ENCODE measurements at regions not wholly inside any gene's neighbourhood (a gene's known extent, or its start where the extent isn't known, plus 50 kb on each side); places are given as distances from the start of the nearest gene placed in this dataset.
"Not testable (repeated sequence)": the region's sequence is repeated elsewhere in the genome, so short reads cannot be mapped to it uniquely, and the experiment has no call there.

- DNase-seq (ENCODE audit: low read depth in 2 of 2) = no peak
Observed at GRCh38 chr13:66154354-66154753, 1075.8 kb downstream of the PCDH9 start.

GRCh38 chr13:66152596-66152995 lies 1077.5 kb downstream of the PCDH9 start:
- DNase-seq (ENCODE audit: low read depth in 2 of 2) = no peak

GRCh38 chr13:66144357-66144756 lies 1085.8 kb downstream of the PCDH9 start:
- not testable (repeated sequence) for DNase-seq (ENCODE audit: low read depth in 2 of 2)

- no peak for DNase-seq (ENCODE audit: low read depth in 2 of 2)
Observed at GRCh38 chr13:66139701-66140100, 1090.4 kb downstream of the PCDH9 start.

- no peak for DNase-seq (ENCODE audit: low read depth in 2 of 2)
Observed at GRCh38 chr13:66139250-66139649, 1090.9 kb downstream of the PCDH9 start.

GRCh38 chr13:66138172-66138811 lies 1091.8 kb downstream of the PCDH9 start:
- no peak for DNase-seq (ENCODE audit: low read depth in 2 of 2)

- DNase-seq (ENCODE audit: low read depth in 2 of 2) = no peak
Observed at GRCh38 chr13:66137384-66137783, 1092.8 kb downstream of the PCDH9 start.

GRCh38 chr13:66128692-66129269 lies 1101.4 kb downstream of the PCDH9 start:
- DNase-seq (ENCODE audit: low read depth in 2 of 2) = no peak

GRCh38 chr13:66128201-66128600 lies 1101.9 kb downstream of the PCDH9 start:
- DNase-seq (ENCODE audit: low read depth in 2 of 2) = no peak

- DNase-seq (ENCODE audit: low read depth in 2 of 2) = no peak
Observed at GRCh38 chr13:66117563-66117962, 1112.6 kb downstream of the PCDH9 start.

GRCh38 chr13:66113882-66114526 lies 1116.1 kb downstream of the PCDH9 start:
- DNase-seq (ENCODE audit: low read depth in 2 of 2) = no peak

GRCh38 chr13:66111628-66112027 lies 1118.5 kb downstream of the PCDH9 start:
- no peak for DNase-seq (ENCODE audit: low read depth in 2 of 2)

GRCh38 chr13:66106246-66106645 lies 1123.9 kb downstream of the PCDH9 start:
- no peak for DNase-seq (ENCODE audit: low read depth in 2 of 2)

- DNase-seq (ENCODE audit: low read depth in 2 of 2) = no peak
Observed at GRCh38 chr13:66102864-66103263, 1127.3 kb downstream of the PCDH9 start.

- DNase-seq (ENCODE audit: low read depth in 2 of 2) = no peak
Observed at GRCh38 chr13:66099825-66100224, 1130.3 kb downstream of the PCDH9 start.

GRCh38 chr13:66098931-66099628 lies 1131.1 kb downstream of the PCDH9 start:
- no peak for DNase-seq (ENCODE audit: low read depth in 2 of 2)

- no peak for DNase-seq (ENCODE audit: low read depth in 2 of 2)
Observed at GRCh38 chr13:66089711-66090110, 1140.4 kb downstream of the PCDH9 start.

- DNase-seq (ENCODE audit: low read depth in 2 of 2) = no peak
Observed at GRCh38 chr13:66087269-66087710, 1142.8 kb downstream of the PCDH9 start.

- no peak for DNase-seq (ENCODE audit: low read depth in 2 of 2)
Observed at GRCh38 chr13:66077132-66077689, 1152.9 kb downstream of the PCDH9 start.

GRCh38 chr13:66076417-66076816 lies 1153.7 kb downstream of the PCDH9 start:
- no peak for DNase-seq (ENCODE audit: low read depth in 2 of 2)

- DNase-seq (ENCODE audit: low read depth in 2 of 2) = no peak
Observed at GRCh38 chr13:66074018-66074615, 1156.0 kb downstream of the PCDH9 start.

GRCh38 chr13:66072097-66072496 lies 1158.0 kb downstream of the PCDH9 start:
- DNase-seq (ENCODE audit: low read depth in 2 of 2) = not testable (repeated sequence)
